ENCODE measurements at regions not wholly inside any gene's neighbourhood (a gene's known extent, or its start where the extent isn't known, plus 50 kb on each side); places are given as distances from the start of the nearest gene placed in this dataset.

GRCh38 chr12:75631831-75632230 lies 120.4 kb upstream of the KRR1 start:
- DNase-seq: no peak
- Mint-ChIP-seq H3K27me3 (peaks cover 17% of the 10 kb centered on the region), H3K27ac (no peak overlapping the region), H3K36me3 (ENCODE audit: low read depth) (no peaks in the 10 kb centered on the region), H3K4me1 (ENCODE audit: low read depth) (peaks cover 16% of the 10 kb centered on the region), H3K4me3 (no peak overlapping the region), H3K9me3 (peaks cover 2% of the 10 kb centered on the region)
- ChIA-PET CTCF (no interaction called here), POLR2A (no interaction called here)
- intact Hi-C loops (cut with micrococcal nuclease): no loop called here
- no peak for TF ChIP-seq CTCF (IDR thresholded peaks at IDR 0.05)
- ATAC-seq: no peak

GRCh38 chr12:75630091-75630490 lies 118.7 kb upstream of the KRR1 start:
- Mint-ChIP-seq H3K4me3 (no peak overlapping the region), H3K9me3 (peaks cover 2% of the 10 kb centered on the region), H3K4me1 (ENCODE audit: low read depth) (peaks cover 3% of the 10 kb centered on the region), H3K27me3 (peaks cover 8% of the 10 kb centered on the region), H3K36me3 (ENCODE audit: low read depth) (no peaks in the 10 kb centered on the region), H3K27ac (no peak overlapping the region)
- intact Hi-C loops (cut with micrococcal nuclease): no loop called here
- POLR2A ChIA-PET: no interaction called here
- no peak for ATAC-seq
- CTCF ChIA-PET: no interaction called here
- TF ChIP-seq CTCF (IDR thresholded peaks at IDR 0.05): no peak
- DNase-seq: no peak

GRCh38 chr12:75628916-75629315 lies 117.5 kb upstream of the KRR1 start:
- ChIA-PET POLR2A (interaction anchor here (0.5 kb wide), 1 partner anchor 349 kb away, joined by 3 read pairs; no protein-coding TSS in a partner anchor), CTCF (no interaction called here)
- intact Hi-C loops (cut with micrococcal nuclease): no loop called here
- Mint-ChIP-seq H3K27ac (no peak overlapping the region), H3K9me3 (peaks cover 2% of the 10 kb centered on the region), H3K27me3 (peaks cover 6% of the 10 kb centered on the region), H3K36me3 (ENCODE audit: low read depth) (no peaks in the 10 kb centered on the region), H3K4me1 (ENCODE audit: low read depth) (no peaks in the 10 kb centered on the region), H3K4me3 (no peak overlapping the region)
- ATAC-seq: no peak
- no peak for TF ChIP-seq CTCF (IDR thresholded peaks at IDR 0.05)
- DNase-seq: no peak

- POLR2A ChIA-PET: interaction anchor here (0.5 kb wide), 1 partner anchor 349 kb away, joined by 3 read pairs; no protein-coding TSS in a partner anchor
- no peak overlapping the region for H3K27ac Mint-ChIP-seq
- no peaks in the 10 kb centered on the region for H3K4me1 Mint-ChIP-seq (ENCODE audit: low read depth)
Observed at GRCh38 chr12:75628511-75628910, 117.1 kb upstream of the KRR1 start.

More at GRCh38 chr12:75628511-75628910, 117.1 kb upstream of the KRR1 start:
- peaks cover 6% of the 10 kb centered on the region for H3K27me3 Mint-ChIP-seq
- ATAC-seq: no peak
- CTCF ChIA-PET: no interaction called here
- H3K9me3 Mint-ChIP-seq: peaks cover 2% of the 10 kb centered on the region
- no peak overlapping the region for H3K4me3 Mint-ChIP-seq
- no peak for DNase-seq
- H3K36me3 Mint-ChIP-seq (ENCODE audit: low read depth): no peaks in the 10 kb centered on the region
- no peak for TF ChIP-seq CTCF (IDR thresholded peaks at IDR 0.05)
- intact Hi-C loops (cut with micrococcal nuclease): no loop called here

All from activated CD8-positive, alpha-beta T cell treated with anti-CD3 and anti-CD28 coated beads for 36 hours (primary cell).